ENCODE measurements at regions not wholly inside any gene's neighbourhood (a gene's known extent, or its start where the extent isn't known, plus 50 kb on each side); places are given as distances from the start of the nearest gene placed in this dataset.

- intact Hi-C loops (cut with micrococcal nuclease; ENCODE audit: unreplicated experiment): no loop called here
These were observed 113.4 kb upstream of the SHH start for GRCh38 chr7:155925682-155926081.

GRCh38 chr7:155922067-155922816, 110.0 kb upstream of the SHH start:
- TF ChIP-seq EZH2 (IDR thresholded peaks at IDR 0.05; ENCODE audit: borderline replicate concordance, low read depth, low read length, poor library complexity, severe bottlenecking) (no peak), CTCF (conservative IDR thresholded peaks at IDR 0.05; ENCODE audit: low read depth, low read length) (no peak)
- intact Hi-C loops (cut with micrococcal nuclease; ENCODE audit: unreplicated experiment): no loop called here
- ChIA-PET CTCF (no interaction called here), POLR2A (ENCODE audit: low non-redundant PET) (no interaction called here)
- no TSS peak for BruUV-seq (replicated peaks)
- peaks cover 49% of the 10 kb centered on the region for H3K27me3 ChIP-seq (replicated peaks; ENCODE audit: insufficient read depth, low read depth, low read length, poor library complexity)
- no peak for DNase-seq (ENCODE audit: low spot score)
- H3K4me1 ChIP-seq (ENCODE audit: insufficient read depth, low read length, poor library complexity, severe bottlenecking): no peaks in the 10 kb centered on the region
- no peaks in the 10 kb centered on the region for H3K9me3 ChIP-seq (ENCODE audit: low read depth, low read length, poor library complexity, severe bottlenecking)
- no peaks in the 10 kb centered on the region for H3K36me3 ChIP-seq (ENCODE audit: insufficient read depth, low read length, poor library complexity, severe bottlenecking)
- no peak overlapping the region for H3K27ac ChIP-seq (ENCODE audit: low read depth, low read length, poor library complexity, severe bottlenecking)
- H3K4me3 ChIP-seq (ENCODE audit: low read depth, low read length, poor library complexity, severe bottlenecking): no peak overlapping the region

More at GRCh38 chr7:155925682-155926081, 113.4 kb upstream of the SHH start:
- Histone ChIP-seq H3K4me3 (ENCODE audit: low read depth, low read length, poor library complexity, severe bottlenecking) (no peak overlapping the region), H3K4me1 (ENCODE audit: insufficient read depth, low read length, poor library complexity, severe bottlenecking) (no peaks in the 10 kb centered on the region), H3K36me3 (ENCODE audit: insufficient read depth, low read length, poor library complexity, severe bottlenecking) (no peaks in the 10 kb centered on the region), H3K9me3 (ENCODE audit: low read depth, low read length, poor library complexity, severe bottlenecking) (no peaks in the 10 kb centered on the region), H3K27ac (ENCODE audit: low read depth, low read length, poor library complexity, severe bottlenecking) (no peak overlapping the region), H3K27me3 (replicated peaks; ENCODE audit: insufficient read depth, low read depth, low read length, poor library complexity) (peaks cover 70% of the 10 kb centered on the region)
- ChIA-PET POLR2A (ENCODE audit: low non-redundant PET) (no interaction called here), CTCF (no interaction called here)
- BruUV-seq (replicated peaks): no TSS peak
- DNase-seq (ENCODE audit: low spot score): no peak
- TF ChIP-seq EZH2 (IDR thresholded peaks at IDR 0.05; ENCODE audit: borderline replicate concordance, low read depth, low read length, poor library complexity, severe bottlenecking): no peak
- TF ChIP-seq CTCF (conservative IDR thresholded peaks at IDR 0.05; ENCODE audit: low read depth, low read length): no peak

GRCh38 chr7:155921804-155922066, 109.5 kb upstream of the SHH start:
- TF ChIP-seq CTCF (conservative IDR thresholded peaks at IDR 0.05; ENCODE audit: low read depth, low read length): no peak
- no peak for TF ChIP-seq EZH2 (IDR thresholded peaks at IDR 0.05; ENCODE audit: borderline replicate concordance, low read depth, low read length, poor library complexity, severe bottlenecking)
- H3K4me1 ChIP-seq (ENCODE audit: insufficient read depth, low read length, poor library complexity, severe bottlenecking): no peaks in the 10 kb centered on the region
- BruUV-seq (replicated peaks): no TSS peak
- intact Hi-C loops (cut with micrococcal nuclease; ENCODE audit: unreplicated experiment): no loop called here
- ChIA-PET CTCF (no interaction called here), POLR2A (ENCODE audit: low non-redundant PET) (no interaction called here)
- H3K36me3 ChIP-seq (ENCODE audit: insufficient read depth, low read length, poor library complexity, severe bottlenecking): no peaks in the 10 kb centered on the region
- H3K9me3 ChIP-seq (ENCODE audit: low read depth, low read length, poor library complexity, severe bottlenecking): no peaks in the 10 kb centered on the region
- DNase-seq (ENCODE audit: low spot score): no peak
- peaks cover 43% of the 10 kb centered on the region for H3K27me3 ChIP-seq (replicated peaks; ENCODE audit: insufficient read depth, low read depth, low read length, poor library complexity)
- H3K27ac ChIP-seq (ENCODE audit: low read depth, low read length, poor library complexity, severe bottlenecking): no peak overlapping the region
- H3K4me3 ChIP-seq (ENCODE audit: low read depth, low read length, poor library complexity, severe bottlenecking): no peak overlapping the region
